Testis (tissue), 2 donors: ENCODE measurements at regions not wholly inside any gene's neighbourhood (a gene's known extent, or its start where the extent isn't known, plus 50 kb on each side); places are given as distances from the start of the nearest gene placed in this dataset.
"Not testable (repeated sequence)": the region's sequence is repeated elsewhere in the genome, so short reads cannot be mapped to it uniquely, and the experiment has no call there.

Experiments
- CTCF ChIP-seq, 3 experiments: fragments of 450-650 bp in 2 of 3; fragments of 200-600 bp in 1 of 3; sonication (generic) in 1 of 3; IDR thresholded peaks; one replicate each; pipeline ENCODE4 v1.5.1; 2016 to 2019; ENCODE audit warnings: antibody characterized with exemption in 3 of 3, mild to moderate bottlenecking in 2 of 3, moderate library complexity in 1 of 3
- POLR2A ChIP-seq: fragments of 450-650 bp; IDR thresholded peaks from one replicate; pipeline ENCODE4 v1.6.1; 2017; ENCODE audit warnings: antibody characterized with exemption, mild to moderate bottlenecking, moderate library complexity

- not testable (repeated sequence) for TF ChIP-seq CTCF (IDR thresholded peaks at IDR 0.05); POLR2A
Observed at GRCh38 chr1:118280656-118281055, 95.6 kb upstream of the SPAG17 start.
